H1 (cell line): ENCODE measurements at regions not wholly inside any gene's neighbourhood (a gene's known extent, or its start where the extent isn't known, plus 50 kb on each side); places are given as distances from the start of the nearest gene placed in this dataset.

Source experiments
- CTCF ChIA-PET: fragments of 300-600 bp; sonication (Branson Sonifier 250); formaldehyde crosslinking; loops from one replicate; lab custom pipeline; 2021; ENCODE audit not compliant: partially characterized antibody; lab: Charles Lee
- POLR2A ChIA-PET: fragments of 300-600 bp; sonication (Branson Sonifier 250); formaldehyde crosslinking; loops from one replicate; lab custom pipeline; 2021; ENCODE audit warnings: inconsistent platforms; ENCODE audit not compliant: partially characterized antibody; lab: Charles Lee
- DNase-seq, 2 experiments: peaks; one replicate each; pipeline versions ENCODE4 v3.0.0 to v3.0.0-alpha.2; 2010 to 2022; ENCODE audit warnings: low spot score in 2 of 2, low read depth in 1 of 2, mixed read lengths in 1 of 2
- FAIRE-seq: peaks from 2 replicates; lab custom pipeline; 2011; peaks lifted over from hg19 to GRCh38; lab: Jason Lieb, UNC
- H2AFZ ChIP-seq: 2 replicates; pipeline ENCODE4 v1.8.1; 2012; ENCODE audit warnings: low read length, inconsistent platforms
- H2AK5ac ChIP-seq: 2 replicates; pipeline ENCODE4 v1.6.1; 2013; ENCODE audit warnings: low read depth, low read length
- H2BK120ac ChIP-seq: replicated peaks from 2 replicates; pipeline ENCODE3; 2013; ENCODE audit warnings: low read depth, low read length, inconsistent platforms
- H2BK12ac ChIP-seq: 2 replicates; pipeline ENCODE4 v1.6.1; 2013; ENCODE audit warnings: low read depth, low read length
- H2BK15ac ChIP-seq: 2 replicates; pipeline ENCODE4 v1.6.1; 2013; ENCODE audit warnings: low read length
- H2BK20ac ChIP-seq: 2 replicates; pipeline ENCODE4 v1.6.1; 2013; ENCODE audit warnings: low read length
- H2BK5ac ChIP-seq: 2 replicates; pipeline ENCODE4 v1.6.1; 2013; ENCODE audit warnings: low read depth, low read length
- H3K14ac ChIP-seq: 2 replicates; pipeline ENCODE4 v1.6.1; 2013; ENCODE audit warnings: inconsistent platforms; ENCODE audit not compliant: insufficient read length
- H3K18ac ChIP-seq: 2 replicates; pipeline ENCODE4 v1.6.1; 2013; ENCODE audit warnings: low read length; ENCODE audit errors: extremely low read depth
- H3K23ac ChIP-seq: 2 replicates; pipeline ENCODE4 v1.6.1; 2013; ENCODE audit warnings: inconsistent platforms; ENCODE audit not compliant: insufficient read length
- H3K23me2 ChIP-seq: 2 replicates; pipeline ENCODE4 v1.6.1; 2013; ENCODE audit warnings: low read depth, low read length
- H3K27ac ChIP-seq: 2 replicates; pipeline ENCODE4 v1.6.1; 2011; ENCODE audit warnings: low read depth, low read length, inconsistent platforms
- H3K27me3 ChIP-seq, 4 experiments: replicated peaks in 1 of 4; 1 replicate in 1 of 4; 2 replicates in 3 of 4; pipeline versions ENCODE4 v1.6.1 to v1.8.1; 2011 to 2013; ENCODE audit warnings: low read length in 3 of 4, mild to moderate bottlenecking in 3 of 4, inconsistent platforms in 2 of 4, mixed read lengths in 2 of 4, moderate library complexity in 1 of 4; ENCODE audit not compliant: control insufficient read depth in 3 of 4, insufficient read depth in 3 of 4; ENCODE audit errors: extremely low read depth in 1 of 4
- H3K36me3 ChIP-seq, 4 experiments: 2 replicates each; pipeline versions ENCODE4 v1.6.1 to v1.8.1; 2011 to 2013; ENCODE audit warnings: mild to moderate bottlenecking in 4 of 4, low read length in 3 of 4, moderate library complexity in 2 of 4, control low read depth in 1 of 4, inconsistent platforms in 1 of 4; ENCODE audit not compliant: insufficient read depth in 4 of 4, control insufficient read depth in 2 of 4
- H3K4ac ChIP-seq: replicated peaks from 2 replicates; pipeline ENCODE3; 2013; ENCODE audit warnings: low read length, low read depth, mixed read lengths, inconsistent platforms; ENCODE audit not compliant: insufficient read length
- H3K4me1 ChIP-seq, 4 experiments: replicated peaks in 1 of 4; 1 replicate in 1 of 4; 2 replicates in 3 of 4; pipeline versions ENCODE4 v1.6.1 to v1.8.1; 2011 to 2013; ENCODE audit warnings: low read length in 3 of 4, inconsistent platforms in 2 of 4, mixed read lengths in 1 of 4; ENCODE audit not compliant: insufficient read depth in 4 of 4, control insufficient read depth in 3 of 4
- H3K4me2 ChIP-seq, 2 experiments: 2 replicates each; pipeline versions ENCODE4 v1.6.1 to v1.8.1; 2011 to 2013; ENCODE audit warnings: low read depth in 2 of 2, low read length in 2 of 2, control low read depth in 1 of 2, inconsistent platforms in 1 of 2, mild to moderate bottlenecking in 1 of 2; ENCODE audit not compliant: insufficient read depth in 1 of 2
- H3K4me3 ChIP-seq, 4 experiments: fragments of 200-600, 300-600 bp in 1 of 4; sonication (generic), shearing (Covaris generic), sonication (Bioruptor Twin) in 1 of 4; 2 replicates each; pipeline versions ENCODE4 v1.5.1 to v1.8.1; 2011 to 2016; ENCODE audit warnings: low read length in 4 of 4, low read depth in 3 of 4, control low read depth in 2 of 4, inconsistent platforms in 2 of 4, mild to moderate bottlenecking in 2 of 4, mixed read lengths in 1 of 4, moderate library complexity in 1 of 4; ENCODE audit not compliant: insufficient read depth in 2 of 4; ENCODE audit errors: extremely low read depth in 1 of 4
- H3K56ac ChIP-seq: replicated peaks from 2 replicates; pipeline ENCODE3; 2013; ENCODE audit warnings: low read depth, mild to moderate bottlenecking, mixed read lengths, low read length, inconsistent platforms; ENCODE audit not compliant: insufficient read length
- H3K79me1 ChIP-seq: 2 replicates; pipeline ENCODE4 v1.6.1; 2013; ENCODE audit warnings: low read depth, low read length, control low read depth
- H3K79me2 ChIP-seq, 2 experiments: 2 replicates each; pipeline versions ENCODE4 v1.6.1 to v1.8.1; 2012 to 2013; ENCODE audit warnings: low read length in 2 of 2, mild to moderate bottlenecking in 2 of 2, inconsistent platforms in 1 of 2; ENCODE audit not compliant: insufficient read depth in 2 of 2, control insufficient read depth in 1 of 2
- H3K9ac ChIP-seq, 4 experiments: replicated peaks in 1 of 4; 1 replicate in 1 of 4; 2 replicates in 3 of 4; pipeline versions ENCODE4 v1.6.1 to v1.8.1; 2011 to 2013; ENCODE audit warnings: low read depth in 3 of 4, low read length in 3 of 4, control low read depth in 2 of 4, mild to moderate bottlenecking in 2 of 4, moderate library complexity in 2 of 4, inconsistent platforms in 1 of 4; ENCODE audit errors: extremely low read depth in 1 of 4
- H3K9me3 ChIP-seq, 2 experiments: 2 replicates each; pipeline versions ENCODE4 v1.6.1 to v1.8.1; 2012 to 2013; ENCODE audit warnings: mild to moderate bottlenecking in 2 of 2, moderate library complexity in 2 of 2, control low read depth in 1 of 2, inconsistent platforms in 1 of 2, low read depth in 1 of 2, low read length in 1 of 2, mixed read lengths in 1 of 2; ENCODE audit not compliant: insufficient read depth in 2 of 2
- H4K20me1 ChIP-seq, 2 experiments: replicated peaks in 1 of 2; 2 replicates each; pipeline versions ENCODE3 to v1.8.1; 2011 to 2013; ENCODE audit warnings: inconsistent platforms in 2 of 2, low read length in 2 of 2, mild to moderate bottlenecking in 1 of 2; ENCODE audit not compliant: insufficient read depth in 2 of 2, control insufficient read depth in 1 of 2
- H4K5ac ChIP-seq: 2 replicates; pipeline ENCODE4 v1.6.1; 2013; ENCODE audit warnings: low read length, low read depth, mixed read lengths, inconsistent platforms; ENCODE audit not compliant: insufficient read length
- H4K8ac ChIP-seq: 2 replicates; pipeline ENCODE4 v1.8.0; 2013; ENCODE audit warnings: mild to moderate bottlenecking, moderate library complexity, low read length, inconsistent platforms; ENCODE audit not compliant: insufficient read depth; ENCODE audit errors: extremely low read depth
- H4K91ac ChIP-seq: replicated peaks from 2 replicates; pipeline ENCODE3; 2013; ENCODE audit warnings: low read length, mixed read lengths, inconsistent platforms; ENCODE audit not compliant: insufficient read length
- BACH1 ChIP-seq: IDR thresholded peaks from 2 replicates; pipeline ENCODE4 v1.6.1; 2012; ENCODE audit warnings: low read length, improper control_type of control experiment
- CHD1 ChIP-seq: IDR thresholded peaks from 2 replicates; pipeline ENCODE4 v1.6.1; 2012; ENCODE audit warnings: low read depth, low read length, improper control_type of control experiment
- EP300 ChIP-seq, 2 experiments: IDR thresholded peaks; 1 replicate in 1 of 2; 2 replicates in 1 of 2; pipeline ENCODE4 v1.6.1; 2011 to 2012; ENCODE audit warnings: low read depth in 2 of 2, low read length in 2 of 2, mild to moderate bottlenecking in 2 of 2, borderline replicate concordance in 1 of 2, inconsistent platforms in 1 of 2, moderate library complexity in 1 of 2
- EZH2 ChIP-seq: fragments of 200-600 bp; sonication (generic); IDR thresholded peaks from 2 replicates; pipeline ENCODE4 v1.7.1; 2012; ENCODE audit warnings: low read depth, mild to moderate bottlenecking, moderate library complexity, low read length, inconsistent platforms; ENCODE audit not compliant: severe bottlenecking
- GTF2F1 ChIP-seq: IDR thresholded peaks from 2 replicates; pipeline ENCODE4 v1.6.1; 2012; ENCODE audit warnings: low read depth, low read length, improper control_type of control experiment, borderline replicate concordance
- HDAC6 ChIP-seq: IDR thresholded peaks from one replicate; pipeline ENCODE4 v1.7.1; 2012; ENCODE audit warnings: low read depth, mild to moderate bottlenecking, inconsistent platforms, low read length, moderate library complexity
- NRF1 ChIP-seq: IDR thresholded peaks from 2 replicates; pipeline ENCODE4 v1.6.1; 2011; ENCODE audit warnings: mild to moderate bottlenecking, low read depth, low read length, improper control_type of control experiment
- POLR2AphosphoS5 ChIP-seq: IDR thresholded peaks from 2 replicates; pipeline ENCODE4 v1.6.1; 2011; ENCODE audit warnings: low read depth, low read length
- RBBP5 ChIP-seq: IDR thresholded peaks from 2 replicates; pipeline ENCODE4 v1.7.1; 2012; ENCODE audit warnings: low read depth, mild to moderate bottlenecking, inconsistent platforms, low read length, moderate library complexity, borderline replicate concordance
- SIRT6 ChIP-seq: IDR thresholded peaks from one replicate; pipeline ENCODE4 v1.7.1; 2012; ENCODE audit warnings: low read length, inconsistent platforms
- SIX5 ChIP-seq: IDR thresholded peaks from 2 replicates; pipeline ENCODE4 v1.6.1; 2011; ENCODE audit warnings: mild to moderate bottlenecking, low read depth, low read length
- SUZ12 ChIP-seq: fragments of 200-600 bp; sonication (generic); IDR thresholded peaks from 2 replicates; pipeline ENCODE4 v1.6.1; 2012; ENCODE audit warnings: mild to moderate bottlenecking, inconsistent platforms, low read length, moderate library complexity, mixed read lengths
- TAF1 ChIP-seq: IDR thresholded peaks from 2 replicates; pipeline ENCODE4 v1.6.1; 2011; ENCODE audit warnings: mild to moderate bottlenecking, low read depth, low read length
- WGBS, 2 experiments: shearing (Covaris generic) in 1 of 2; methylation state at CpG; one replicate each; pipeline versions ENCODE4 v1.1.6 to v1.1.7; 2013 to 2015; ENCODE audit warnings: low lambda C conversion rate in 2 of 2, mixed read lengths in 2 of 2, inconsistent platforms in 1 of 2, low coverage in 1 of 2, missing lambda C conversion rate in 1 of 2; ENCODE audit not compliant: insufficient replicate concordance in 2 of 2, insufficient coverage in 1 of 2, insufficient read length in 1 of 2; ENCODE audit errors: extremely low coverage in 1 of 2, missing lambda C conversion rate in 1 of 2; 5-methylcytosine and 5-hydroxymethylcytosine counted together
- TF ChIP-seq, protein P1 (sequence below): IDR thresholded peaks from 2 replicates; pipeline ENCODE4 v1.6.1; 2012; ENCODE audit warnings: inconsistent platforms

- no peak for DNase-seq
- no peak overlapping the region for H2BK120ac ChIP-seq
- H3K4me2 ChIP-seq, result no peak overlapping the region
- no peak overlapping the region for H4K8ac ChIP-seq
- H3K36me3 ChIP-seq, result peaks cover 0 to 6% (median 3%) of the 10 kb centered on the region in 4 experiments; a peak in 3 of 8 replicates
- H2BK12ac ChIP-seq, result no peak overlapping the region
- H3K23me2 ChIP-seq, result no peaks in the 10 kb centered on the region
- H3K14ac ChIP-seq, result no peak overlapping the region
- no peak overlapping the region for H3K9ac ChIP-seq
- H3K27ac ChIP-seq, result no peak overlapping the region
- no peak overlapping the region for H4K5ac ChIP-seq
- WGBS, 2 experiments, result 93% methylated on average over 5 of the region's 5 CpGs; no CpG with 5 or more reads in 1 of the 2 experiments
- H3K23ac ChIP-seq, result no peak overlapping the region
- H4K20me1 ChIP-seq, result no peaks in the 10 kb centered on the region
- no peaks in the 10 kb centered on the region for H3K27me3 ChIP-seq
- POLR2A ChIA-PET, result no interaction called here
- no peak overlapping the region for H3K18ac ChIP-seq
- no peak overlapping the region for H2BK15ac ChIP-seq
- H2AFZ ChIP-seq, result no peak overlapping the region
- no peak overlapping the region for H3K4me3 ChIP-seq
- no peak overlapping the region for H2BK5ac ChIP-seq
- no peaks in the 10 kb centered on the region for H3K79me2 ChIP-seq
- no peak overlapping the region for H3K4ac ChIP-seq
- no peak overlapping the region for H2BK20ac ChIP-seq
- H4K91ac ChIP-seq, result no peak overlapping the region
- H3K79me1 ChIP-seq, result no peaks in the 10 kb centered on the region
- CTCF ChIA-PET, result no interaction called here
- H3K4me1 ChIP-seq, result no peaks in the 10 kb centered on the region
- H2AK5ac ChIP-seq, result no peak overlapping the region
- FAIRE-seq, result no peak
- peaks cover 16 to 23% of the 10 kb centered on the region in 2 experiments for H3K9me3 ChIP-seq
- H3K56ac ChIP-seq, result no peak overlapping the region
- TF ChIP-seq SIX5 (no peak), SUZ12 (no peak), BACH1 (no peak), EP300 (IDR thresholded peaks at IDR 0.05; ENCODE audit: borderline replicate concordance in 1 of 2, low read depth in 2 of 2, low read length in 2 of 2) (no peak), CHD1 (no peak), TAF1 (no peak), EZH2 (no peak), NRF1 (no peak), POLR2AphosphoS5 (no peak), RBBP5 (no peak), SIRT6 (no peak), GTF2F1 (no peak), HDAC6 (no peak)
- TF ChIP-seq, protein P1, sequence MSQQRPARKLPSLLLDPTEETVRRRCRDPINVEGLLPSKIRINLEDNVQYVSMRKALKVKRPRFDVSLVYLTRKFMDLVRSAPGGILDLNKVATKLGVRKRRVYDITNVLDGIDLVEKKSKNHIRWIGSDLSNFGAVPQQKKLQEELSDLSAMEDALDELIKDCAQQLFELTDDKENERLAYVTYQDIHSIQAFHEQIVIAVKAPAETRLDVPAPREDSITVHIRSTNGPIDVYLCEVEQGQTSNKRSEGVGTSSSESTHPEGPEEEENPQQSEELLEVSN, result no peak
Observed at GRCh38 chr4:188934320-188934962, 795.2 kb downstream of the TRIML1 start.
